ENCODE measurements at regions not wholly inside any gene's neighbourhood (a gene's known extent, or its start where the extent isn't known, plus 50 kb on each side); places are given as distances from the start of the nearest gene placed in this dataset.

DNA sequence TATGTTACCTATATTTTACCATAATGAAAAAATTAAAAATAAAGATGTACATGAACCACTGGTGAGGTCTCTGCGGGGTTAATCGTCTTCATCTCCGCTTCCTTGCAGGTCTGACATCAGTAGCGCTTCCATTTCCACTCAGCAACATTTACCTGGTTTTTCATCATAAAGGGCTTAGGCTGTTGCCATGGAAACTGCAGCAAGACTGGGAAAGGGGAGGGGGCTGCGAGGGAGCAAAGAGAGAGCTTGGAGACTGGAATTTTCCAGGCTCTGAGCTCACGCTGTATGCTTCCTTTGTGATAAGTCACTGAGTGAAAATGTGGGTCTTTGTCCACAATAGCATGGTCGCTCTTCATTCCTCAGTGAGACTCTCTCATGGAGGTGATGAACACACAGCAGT is 136.6 kb upstream of the USP29 start:
- no peak for TF ChIP-seq ZFX (IDR thresholded peaks at IDR 0.05)
- TF ChIP-seq, protein P1, sequence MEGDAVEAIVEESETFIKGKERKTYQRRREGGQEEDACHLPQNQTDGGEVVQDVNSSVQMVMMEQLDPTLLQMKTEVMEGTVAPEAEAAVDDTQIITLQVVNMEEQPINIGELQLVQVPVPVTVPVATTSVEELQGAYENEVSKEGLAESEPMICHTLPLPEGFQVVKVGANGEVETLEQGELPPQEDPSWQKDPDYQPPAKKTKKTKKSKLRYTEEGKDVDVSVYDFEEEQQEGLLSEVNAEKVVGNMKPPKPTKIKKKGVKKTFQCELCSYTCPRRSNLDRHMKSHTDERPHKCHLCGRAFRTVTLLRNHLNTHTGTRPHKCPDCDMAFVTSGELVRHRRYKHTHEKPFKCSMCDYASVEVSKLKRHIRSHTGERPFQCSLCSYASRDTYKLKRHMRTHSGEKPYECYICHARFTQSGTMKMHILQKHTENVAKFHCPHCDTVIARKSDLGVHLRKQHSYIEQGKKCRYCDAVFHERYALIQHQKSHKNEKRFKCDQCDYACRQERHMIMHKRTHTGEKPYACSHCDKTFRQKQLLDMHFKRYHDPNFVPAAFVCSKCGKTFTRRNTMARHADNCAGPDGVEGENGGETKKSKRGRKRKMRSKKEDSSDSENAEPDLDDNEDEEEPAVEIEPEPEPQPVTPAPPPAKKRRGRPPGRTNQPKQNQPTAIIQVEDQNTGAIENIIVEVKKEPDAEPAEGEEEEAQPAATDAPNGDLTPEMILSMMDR (conservative IDR thresholded peaks at IDR 0.05): no peak

DNA sequence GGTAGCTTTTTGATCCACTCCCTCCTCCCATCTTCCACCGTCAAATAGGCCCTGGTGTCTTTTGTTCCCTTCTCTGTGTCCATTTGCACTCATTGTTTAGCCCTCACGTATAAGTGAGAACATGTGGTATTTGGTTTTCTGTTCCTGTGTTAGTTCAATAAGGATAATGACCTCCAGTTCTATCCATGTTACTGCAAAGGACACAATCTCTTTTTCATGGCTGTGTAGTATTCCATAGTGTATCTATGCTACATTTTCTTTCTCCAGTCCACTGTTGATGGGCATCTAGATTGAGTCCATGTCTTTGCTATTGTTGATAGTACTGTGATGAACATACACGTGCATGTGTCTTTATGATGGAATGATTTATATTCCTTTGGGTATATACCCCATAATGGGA is 136.0 kb upstream of the USP29 start:
- TF ChIP-seq, protein P1 (conservative IDR thresholded peaks at IDR 0.05): no peak
- TF ChIP-seq ZFX (IDR thresholded peaks at IDR 0.05): no peak
- no peak overlapping the region for H3K27ac ChIP-seq

More for the DNA sequence above, 136.6 kb upstream of the USP29 start:
- H3K27ac ChIP-seq: no peak overlapping the region

DNA sequence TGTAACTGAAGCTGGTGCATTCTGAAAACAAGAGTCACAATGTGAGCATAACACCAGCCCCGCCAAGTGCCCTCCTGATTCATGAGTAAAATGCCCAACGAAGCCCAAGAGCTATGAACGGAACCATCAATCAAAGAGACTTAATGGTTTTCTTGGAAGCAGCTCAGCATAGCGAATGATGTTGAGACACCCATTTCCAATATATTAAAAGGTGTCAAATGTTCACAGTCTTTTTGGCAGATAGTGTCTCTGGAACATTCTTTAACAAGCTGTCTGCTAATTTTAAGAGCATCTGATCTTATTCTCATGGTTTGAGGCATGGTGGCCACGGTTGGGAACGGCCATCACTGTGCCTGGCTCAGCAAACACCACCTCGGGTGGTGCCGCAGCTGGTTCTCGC is 133.4 kb upstream of the USP29 start:
- TF ChIP-seq ZFX (IDR thresholded peaks at IDR 0.05): no peak
- TF ChIP-seq, protein P1 (conservative IDR thresholded peaks at IDR 0.05): no peak
- no peak overlapping the region for H3K27ac ChIP-seq

DNA sequence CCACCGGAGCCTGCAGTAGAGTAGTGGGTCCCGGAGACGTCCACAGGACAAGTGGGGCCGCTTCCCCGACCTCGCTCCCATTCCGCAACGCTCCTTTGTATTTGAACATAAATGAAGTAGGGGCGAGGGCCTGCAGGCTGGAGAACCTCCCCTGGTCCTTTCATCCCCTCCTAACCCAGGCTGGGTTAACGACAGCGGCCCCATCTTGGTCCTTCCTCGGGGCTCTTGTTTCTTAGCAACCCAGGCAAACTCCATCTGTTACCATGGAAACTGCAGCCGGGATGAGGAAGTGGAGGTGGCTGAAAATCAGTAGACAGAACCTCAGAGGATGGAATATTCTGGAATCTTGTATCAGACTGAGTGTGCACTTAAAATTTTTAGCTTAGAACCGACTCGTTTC is 132.6 kb upstream of the USP29 start:
- no peak for TF ChIP-seq ZFX (IDR thresholded peaks at IDR 0.05)
- TF ChIP-seq, protein P1 (conservative IDR thresholded peaks at IDR 0.05): no peak

DNA sequence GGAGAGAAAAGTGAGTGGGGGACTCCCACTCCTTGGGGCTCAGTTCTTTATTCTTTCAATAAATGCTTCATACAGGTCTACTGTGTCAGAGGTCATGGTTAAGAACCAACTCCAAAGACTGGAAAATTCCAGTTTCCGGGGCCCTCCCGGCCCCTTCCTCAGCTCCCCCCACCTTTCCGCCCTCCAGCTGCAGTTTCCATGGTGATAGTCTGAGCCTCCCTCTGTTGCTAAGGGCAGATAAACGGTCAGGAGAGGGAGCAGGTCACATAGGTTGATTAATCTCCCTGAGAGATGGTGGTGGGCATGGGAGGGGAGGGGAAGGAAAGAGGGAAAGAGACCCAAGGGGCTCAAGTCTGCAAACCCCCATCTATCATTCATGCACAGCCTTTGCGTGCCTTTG is 131.5 kb upstream of the USP29 start:
- no peak overlapping the region for H3K27ac ChIP-seq
- TF ChIP-seq, protein P1 (conservative IDR thresholded peaks at IDR 0.05): no peak
- no peak for TF ChIP-seq ZFX (IDR thresholded peaks at IDR 0.05)

More for the DNA sequence above, 132.6 kb upstream of the USP29 start:
- no peak overlapping the region for H3K27ac ChIP-seq

DNA sequence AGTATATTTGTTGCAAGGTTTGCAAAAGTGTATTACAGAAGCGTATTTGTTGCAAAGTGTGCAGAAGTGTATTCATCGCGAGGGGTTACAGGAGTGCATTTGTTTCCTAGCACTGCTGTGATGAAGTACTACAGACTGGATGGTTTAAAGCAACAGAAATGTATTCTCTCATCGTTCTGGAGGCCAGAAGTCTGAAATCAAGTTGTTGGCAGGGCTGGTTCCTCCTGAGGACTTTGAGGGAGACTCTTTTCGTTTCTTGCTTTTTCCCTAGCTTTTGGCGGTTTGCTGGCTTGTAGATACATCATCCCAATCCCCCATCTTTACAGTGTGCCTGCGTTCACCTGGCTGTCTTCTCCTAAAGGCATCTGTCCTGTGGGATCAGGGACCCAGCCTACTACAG is 127.9 kb upstream of the USP29 start:
- no peak overlapping the region for H3K27ac ChIP-seq
- no peak for TF ChIP-seq ZFX (IDR thresholded peaks at IDR 0.05)
- TF ChIP-seq, protein P1 (conservative IDR thresholded peaks at IDR 0.05): no peak

DNA sequence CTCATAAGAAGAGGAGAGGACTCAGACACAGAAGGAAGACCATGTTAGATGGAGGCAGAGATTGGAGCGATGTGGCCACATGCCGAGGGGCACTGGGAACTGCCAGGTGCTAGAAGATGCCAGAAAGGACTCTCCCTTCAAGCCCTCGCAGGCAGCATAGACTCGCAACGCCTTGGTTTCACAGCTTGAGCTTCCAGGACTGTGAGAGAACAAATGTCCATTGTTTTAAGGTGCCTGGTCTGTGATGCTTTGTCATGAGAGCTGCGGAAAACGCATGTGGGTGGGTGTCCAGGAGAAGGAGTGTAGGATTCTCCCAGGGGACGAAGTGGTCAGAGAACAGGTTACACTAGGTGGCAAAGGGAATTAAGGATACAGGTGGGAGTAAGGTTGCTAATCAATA is 125.9 kb upstream of the USP29 start:
- no peak overlapping the region for H3K27ac ChIP-seq

More for the DNA sequence above, 125.9 kb upstream of the USP29 start:
- no peak for TF ChIP-seq ZFX (IDR thresholded peaks at IDR 0.05)
- TF ChIP-seq, protein P1 (conservative IDR thresholded peaks at IDR 0.05): no peak

Measured in C4-2B (cell line).